ENCODE measurements at regions not wholly inside any gene's neighbourhood (a gene's known extent, or its start where the extent isn't known, plus 50 kb on each side); places are given as distances from the start of the nearest gene placed in this dataset.
"Not testable (repeated sequence)": the region's sequence is repeated elsewhere in the genome, so short reads cannot be mapped to it uniquely, and the experiment has no call there.

- Histone ChIP-seq H3K4me2 (no peak overlapping the region), H3K4me3 (no peak overlapping the region), H3K36me3 (no peaks in the 10 kb centered on the region), H3K27ac (no peak overlapping the region), H3K9ac (no peak overlapping the region), H3K27me3 (no peaks in the 10 kb centered on the region), H4K20me1 (no peaks in the 10 kb centered on the region), H3K9me3 (replicated peaks in 1 of 11) (no peaks in the 10 kb centered on the region), H3K4me1 (no peaks in the 10 kb centered on the region)
- TF ChIP-seq Cebpa-rat (IDR thresholded peaks at IDR 0.05): no peak
These were observed 330.7 kb upstream of the LRRC3B start for GRCh38 chr3:26291840-26292239.

- no peak overlapping the region for H3K4me3 ChIP-seq
- no peaks in the 10 kb centered on the region for H3K36me3 ChIP-seq
- no peaks in the 10 kb centered on the region for H4K20me1 ChIP-seq
- no peaks in the 10 kb centered on the region for H3K4me1 ChIP-seq
- no peaks in the 10 kb centered on the region for H3K9me3 ChIP-seq (replicated peaks in 1 of 11)
- no peaks in the 10 kb centered on the region for H3K27me3 ChIP-seq
- no peak overlapping the region for H3K27ac ChIP-seq
- no peak overlapping the region for H3K9ac ChIP-seq
- H3K4me2 ChIP-seq: no peak overlapping the region
- no peak for TF ChIP-seq Cebpa-rat (IDR thresholded peaks at IDR 0.05)
These were observed 329.8 kb upstream of the LRRC3B start for GRCh38 chr3:26292780-26293179.

DNA sequence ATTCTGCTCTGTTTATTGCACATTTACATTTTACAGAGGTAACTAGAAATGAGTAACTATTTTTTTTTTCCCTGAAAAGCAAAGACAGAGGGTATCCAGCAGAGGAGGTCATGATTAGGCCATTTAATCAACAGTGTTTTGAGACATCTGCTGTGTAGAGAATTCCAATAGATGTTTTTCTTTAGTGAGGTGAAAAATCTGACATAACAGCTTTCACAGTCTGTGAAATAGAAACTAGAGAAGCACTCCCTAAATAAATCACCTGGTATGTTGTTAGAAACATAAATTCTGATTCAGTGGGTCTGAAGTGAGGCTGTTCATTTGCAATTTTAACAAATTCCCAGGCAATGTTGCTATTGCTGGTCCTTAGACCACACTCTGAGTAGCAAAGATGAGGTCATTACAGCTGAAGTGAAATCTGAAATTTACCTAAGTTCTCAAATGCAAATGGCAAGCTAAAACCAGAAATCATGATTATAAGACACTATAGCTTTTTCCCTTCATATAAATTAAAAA is 329.2 kb upstream of the LRRC3B start:
- Histone ChIP-seq H3K9ac (no peak overlapping the region), H3K4me2 (no peak overlapping the region), H4K20me1 (no peaks in the 10 kb centered on the region), H3K4me3 (no peak overlapping the region), H3K9me3 (replicated peaks in 1 of 11) (no peaks in the 10 kb centered on the region), H3K36me3 (no peaks in the 10 kb centered on the region), H3K27ac (no peak overlapping the region), H3K27me3 (no peaks in the 10 kb centered on the region), H3K4me1 (no peaks in the 10 kb centered on the region)
- TF ChIP-seq Cebpa-rat (IDR thresholded peaks at IDR 0.05): no peak

DNA sequence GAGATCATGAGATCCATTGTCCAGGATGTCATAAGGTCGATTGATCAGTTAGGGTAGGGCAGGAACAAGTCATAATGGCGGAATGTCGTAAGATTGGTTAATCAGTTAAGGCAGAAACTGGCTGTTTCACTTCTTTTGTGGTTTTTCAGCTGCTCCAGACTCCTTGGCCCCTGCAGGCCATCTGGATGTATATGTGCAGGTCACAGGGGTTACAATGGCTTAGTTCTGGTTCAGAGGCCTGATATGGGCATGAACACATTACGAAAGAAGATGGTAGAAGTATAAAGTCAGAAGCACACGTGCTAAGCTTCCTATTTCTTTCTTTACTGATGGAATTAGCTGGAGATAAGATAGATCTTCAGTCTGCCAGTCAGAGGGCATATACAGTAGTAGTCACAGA is 315.4 kb upstream of the LRRC3B start:
- TF ChIP-seq Cebpa-rat (IDR thresholded peaks at IDR 0.05): no peak
- Histone ChIP-seq H3K27ac (no peak overlapping the region), H3K27me3 (no peaks in the 10 kb centered on the region)

DNA sequence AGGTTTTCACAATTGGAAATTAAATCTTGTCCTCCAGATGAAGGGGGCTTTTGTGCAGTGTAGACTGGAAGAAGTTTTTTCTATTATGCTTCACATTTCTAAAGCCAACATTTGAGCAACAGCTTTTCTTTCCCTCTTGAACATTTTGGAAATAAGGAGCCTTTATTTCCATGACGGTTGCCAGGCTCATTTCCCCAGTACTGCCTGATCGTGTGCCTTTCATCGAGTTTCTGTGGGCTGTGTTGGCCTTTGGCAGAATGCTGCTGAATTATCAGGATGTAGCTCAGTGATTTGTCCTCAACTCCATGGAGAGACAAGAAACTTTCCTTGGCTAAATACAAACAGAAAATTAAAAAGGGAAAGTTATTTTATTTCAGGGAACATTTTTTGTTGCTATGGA is 314.8 kb upstream of the LRRC3B start:
- no peak overlapping the region for H3K4me3 ChIP-seq
- peaks cover 0 to 6% (median 0%) of the 10 kb centered on the region in 10 experiments; a peak in 6 of 20 replicates for H3K4me1 ChIP-seq
- H3K4me2 ChIP-seq: no peak overlapping the region
- no peaks in the 10 kb centered on the region for H4K20me1 ChIP-seq
- H3K36me3 ChIP-seq: peaks cover 0 to 8% (median 0%) of the 10 kb centered on the region in 11 experiments; a peak in 2 of 22 replicates
- H3K27me3 ChIP-seq: no peaks in the 10 kb centered on the region
- no peak for TF ChIP-seq Cebpa-rat (IDR thresholded peaks at IDR 0.05)
- no peak overlapping the region for H3K27ac ChIP-seq
- peaks cover 20 to 40% (median 27%) of the 10 kb centered on the region in 11 experiments for H3K9me3 ChIP-seq (replicated peaks in 1 of 11)
- H3K9ac ChIP-seq: no peak overlapping the region

More for the DNA sequence above, 315.4 kb upstream of the LRRC3B start:
- no peak overlapping the region for H3K9ac ChIP-seq
- no peaks in the 10 kb centered on the region for H4K20me1 ChIP-seq
- peak overlapping the region in 2 of 11 experiments; percentile 5 to 17; a peak in 2 of 22 replicates for H3K4me2 ChIP-seq
- H3K4me3 ChIP-seq: no peak overlapping the region
- peaks cover 20 to 45% (median 27%) of the 10 kb centered on the region in 11 experiments for H3K9me3 ChIP-seq (replicated peaks in 1 of 11)
- peaks cover 0 to 8% (median 0%) of the 10 kb centered on the region in 11 experiments; a peak in 2 of 22 replicates for H3K36me3 ChIP-seq
- peaks cover 0 to 6% (median 0%) of the 10 kb centered on the region in 10 experiments; a peak in 6 of 20 replicates for H3K4me1 ChIP-seq

- H3K27me3 ChIP-seq: no peaks in the 10 kb centered on the region
- no peaks in the 10 kb centered on the region for H4K20me1 ChIP-seq
- H3K9ac ChIP-seq: no peak overlapping the region
- no peak for TF ChIP-seq Cebpa-rat (IDR thresholded peaks at IDR 0.05)
- no peak overlapping the region for H3K4me3 ChIP-seq
- H3K27ac ChIP-seq: no peak overlapping the region
- peaks cover 0 to 6% (median 0%) of the 10 kb centered on the region in 10 experiments; a peak in 6 of 20 replicates for H3K4me1 ChIP-seq
- H3K9me3 ChIP-seq (replicated peaks in 1 of 11): peaks cover 20 to 40% (median 27%) of the 10 kb centered on the region in 11 experiments
- H3K4me2 ChIP-seq: no peak overlapping the region
- peaks cover 0 to 8% (median 0%) of the 10 kb centered on the region in 11 experiments; a peak in 2 of 22 replicates for H3K36me3 ChIP-seq
These were observed 314.1 kb upstream of the LRRC3B start for GRCh38 chr3:26308454-26308853.

- H3K36me3 ChIP-seq, H3K4me1 ChIP-seq, H3K9ac ChIP-seq, H3K4me2 ChIP-seq, H3K4me3 ChIP-seq, H3K27ac ChIP-seq, H4K20me1 ChIP-seq, H3K27me3 ChIP-seq: not testable (repeated sequence)
- H3K9me3 ChIP-seq (replicated peaks in 1 of 11): peaks cover 20 to 40% (median 27%) of the 10 kb centered on the region in 11 experiments
These were observed 313.0 kb upstream of the LRRC3B start for GRCh38 chr3:26309536-26309935.

DNA sequence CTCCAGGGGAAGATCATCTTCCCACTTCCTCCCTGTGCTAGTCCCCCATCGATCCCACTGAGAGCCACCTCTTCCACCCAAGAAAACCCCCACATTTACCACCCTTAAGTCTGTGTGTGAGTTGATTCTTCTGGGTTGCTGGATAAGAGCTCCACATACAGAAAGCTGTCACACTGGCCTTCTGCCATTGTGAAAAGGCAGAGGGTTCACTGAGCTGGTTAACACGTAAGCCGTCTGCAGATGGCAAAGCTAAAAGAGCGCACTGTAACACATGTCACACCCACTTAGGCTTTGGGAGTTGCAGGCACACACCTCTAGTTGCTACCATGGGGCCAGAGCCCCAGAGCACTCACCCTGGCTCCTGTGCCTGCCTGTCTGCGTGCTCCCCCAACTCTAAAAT is 309.8 kb upstream of the LRRC3B start:
- Histone ChIP-seq H3K4me2 (no peak overlapping the region), H3K9ac (no peak overlapping the region), H3K4me1 (no peaks in the 10 kb centered on the region), H3K9me3 (replicated peaks in 1 of 11) (peaks cover 31 to 52% (median 40%) of the 10 kb centered on the region in 11 experiments), H3K36me3 (peaks cover 0 to 8% (median 0%) of the 10 kb centered on the region in 11 experiments; a peak in 2 of 22 replicates), H3K27me3 (no peaks in the 10 kb centered on the region), H3K27ac (no peak overlapping the region), H4K20me1 (no peaks in the 10 kb centered on the region), H3K4me3 (no peak overlapping the region)
- TF ChIP-seq Cebpa-rat (IDR thresholded peaks at IDR 0.05): no peak

DNA sequence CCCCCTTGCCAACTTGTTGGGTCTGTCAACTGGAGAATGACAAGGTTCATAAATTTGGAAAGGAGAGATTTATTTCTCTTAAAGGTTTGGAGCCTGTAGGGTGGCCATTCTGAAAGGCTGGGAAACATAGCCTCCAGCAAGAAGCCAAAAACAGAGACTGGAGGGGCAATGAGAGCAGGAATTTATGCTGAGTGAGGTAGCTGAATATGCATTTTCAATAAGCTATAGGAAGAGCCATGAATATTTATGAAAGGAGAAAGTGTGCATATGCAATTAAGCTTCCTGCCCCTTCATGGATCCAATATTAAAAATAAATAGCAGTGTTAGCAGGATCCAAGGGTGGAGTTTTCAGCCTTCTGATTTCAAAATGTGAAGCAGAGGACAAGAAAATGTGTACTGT is 306.1 kb upstream of the LRRC3B start:
- no peaks in the 10 kb centered on the region for H3K27me3 ChIP-seq
- no peaks in the 10 kb centered on the region for H3K36me3 ChIP-seq
- H3K9me3 ChIP-seq (replicated peaks in 1 of 11): peaks cover 18 to 47% (median 33%) of the 10 kb centered on the region in 11 experiments
- no peaks in the 10 kb centered on the region for H4K20me1 ChIP-seq
- no peak overlapping the region for H3K27ac ChIP-seq
- H3K9ac ChIP-seq: no peak overlapping the region
- no peaks in the 10 kb centered on the region for H3K4me1 ChIP-seq
- H3K4me3 ChIP-seq: no peak overlapping the region
- no peak for TF ChIP-seq Cebpa-rat (IDR thresholded peaks at IDR 0.05)
- H3K4me2 ChIP-seq: no peak overlapping the region

DNA sequence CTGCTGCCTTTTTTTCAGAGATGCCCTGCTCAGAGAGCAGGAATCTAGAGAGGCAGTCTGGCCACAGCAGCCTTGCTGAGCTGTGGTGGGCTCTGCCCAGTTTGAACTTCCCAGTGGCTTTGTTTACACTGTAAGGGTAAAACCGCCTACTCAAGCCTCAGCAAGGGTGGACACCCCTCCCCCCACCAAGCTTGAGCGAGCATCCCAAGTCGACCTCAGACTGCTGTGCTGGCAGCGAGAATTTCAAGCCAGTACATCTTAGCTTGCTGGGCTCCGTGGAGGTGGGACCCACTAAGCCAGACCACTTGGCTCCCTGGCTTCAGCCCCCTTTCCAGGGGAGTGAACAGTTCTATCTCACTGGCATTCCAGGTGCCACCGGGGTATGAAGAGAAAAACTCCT is 298.8 kb upstream of the LRRC3B start:
- H3K36me3 ChIP-seq, H3K27me3 ChIP-seq, H4K20me1 ChIP-seq, H3K4me3 ChIP-seq, H3K27ac ChIP-seq, H3K4me2 ChIP-seq, H3K9ac ChIP-seq, H3K4me1 ChIP-seq: not testable (repeated sequence)
- H3K9me3 ChIP-seq (replicated peaks in 1 of 11): peaks cover 25 to 60% (median 41%) of the 10 kb centered on the region in 11 experiments; a peak in 20 of 22 replicates

All from BLaER1 treated with 17β-estradiol and CSF1 and Interleukin-3, amounts not matched to agents 10 nM and 100 nM (cell line).